ENCODE measurements at regions not wholly inside any gene's neighbourhood (a gene's known extent, or its start where the extent isn't known, plus 50 kb on each side); places are given as distances from the start of the nearest gene placed in this dataset.

GRCh38 chr6:133632906-133633305 lies 256.0 kb upstream of the TCF21 start:
- DNase-seq (ENCODE audit: low read depth in 1 of 2, low spot score in 1 of 2): no peak
- TF ChIP-seq SPI1 (IDR thresholded peaks at IDR 0.05; ENCODE audit: borderline replicate concordance, low read depth) (no peak), GABPA (IDR thresholded peaks at IDR 0.05; ENCODE audit: low read depth) (no peak), REST (IDR thresholded peaks at IDR 0.05; ENCODE audit: insufficient replicate concordance, low read depth) (no peak), CTCF (IDR thresholded peaks at IDR 0.05; ENCODE audit: insufficient read depth, low read length) (no peak), POLR2AphosphoS5 (IDR thresholded peaks at IDR 0.05; ENCODE audit: low read depth) (no peak)
- no peak overlapping the region for H3K4me3 ChIP-seq (replicated peaks; ENCODE audit: insufficient read depth, low read length)
- H3K27me3 ChIP-seq (ENCODE audit: insufficient read depth, poor library complexity, severe bottlenecking): no peaks in the 10 kb centered on the region
- no peak overlapping the region for H3K27ac ChIP-seq (replicated peaks)

- Histone ChIP-seq H3K4me3 (replicated peaks; ENCODE audit: insufficient read depth, low read length) (no peak overlapping the region), H3K27ac (replicated peaks) (no peak overlapping the region), H3K27me3 (ENCODE audit: insufficient read depth, poor library complexity, severe bottlenecking) (no peaks in the 10 kb centered on the region)
- TF ChIP-seq GABPA (IDR thresholded peaks at IDR 0.05; ENCODE audit: low read depth): no peak
- TF ChIP-seq POLR2AphosphoS5 (IDR thresholded peaks at IDR 0.05; ENCODE audit: low read depth): no peak
- TF ChIP-seq SPI1 (IDR thresholded peaks at IDR 0.05; ENCODE audit: borderline replicate concordance, low read depth): no peak
- no peak for TF ChIP-seq REST (IDR thresholded peaks at IDR 0.05; ENCODE audit: insufficient replicate concordance, low read depth)
- no peak for TF ChIP-seq CTCF (IDR thresholded peaks at IDR 0.05; ENCODE audit: insufficient read depth, low read length)
- DNase-seq (ENCODE audit: low read depth in 1 of 2, low spot score in 1 of 2): no peak
Observed at GRCh38 chr6:133634474-133634873, 254.4 kb upstream of the TCF21 start.

GRCh38 chr6:133635447-133635846 lies 253.5 kb upstream of the TCF21 start:
- H3K4me3 ChIP-seq (replicated peaks; ENCODE audit: insufficient read depth, low read length): no peak overlapping the region
- DNase-seq (ENCODE audit: low read depth in 1 of 2, low spot score in 1 of 2): no peak
- no peak for TF ChIP-seq CTCF (IDR thresholded peaks at IDR 0.05; ENCODE audit: insufficient read depth, low read length)

GRCh38 chr6:133637436-133637835 lies 251.5 kb upstream of the TCF21 start:
- H3K27me3 ChIP-seq (ENCODE audit: insufficient read depth, poor library complexity, severe bottlenecking): no peaks in the 10 kb centered on the region
- no peak for TF ChIP-seq REST (IDR thresholded peaks at IDR 0.05; ENCODE audit: insufficient replicate concordance, low read depth)
- TF ChIP-seq SPI1 (IDR thresholded peaks at IDR 0.05; ENCODE audit: borderline replicate concordance, low read depth): no peak
- no peak for DNase-seq (ENCODE audit: low read depth in 1 of 2, low spot score in 1 of 2)
- no peak overlapping the region for H3K4me3 ChIP-seq (replicated peaks; ENCODE audit: insufficient read depth, low read length)
- no peak overlapping the region for H3K27ac ChIP-seq (replicated peaks)

More at GRCh38 chr6:133635447-133635846, 253.5 kb upstream of the TCF21 start:
- Histone ChIP-seq H3K27me3 (ENCODE audit: insufficient read depth, poor library complexity, severe bottlenecking) (no peaks in the 10 kb centered on the region), H3K27ac (replicated peaks) (no peak overlapping the region)

All from HL-60 (cell line).